ENCODE measurements at regions not wholly inside any gene's neighbourhood (a gene's known extent, or its start where the extent isn't known, plus 50 kb on each side); places are given as distances from the start of the nearest gene placed in this dataset.

- Mint-ChIP-seq H3K4me3 (no peak overlapping the region), H3K36me3 (ENCODE audit: low read depth) (no peaks in the 10 kb centered on the region), H3K4me1 (ENCODE audit: low read depth) (no peaks in the 10 kb centered on the region), H3K27me3 (no peaks in the 10 kb centered on the region), H3K9me3 (no peaks in the 10 kb centered on the region), H3K27ac (no peak overlapping the region)
- ATAC-seq (no peak), DNase-seq (no peak)
- ChIA-PET CTCF (no interaction called here), POLR2A (no interaction called here)
- TF ChIP-seq CTCF (IDR thresholded peaks at IDR 0.05), result no peak
- intact Hi-C loops (cut with micrococcal nuclease), result no loop called here
Observed at GRCh38 chr4:20480165-20480947, 219.9 kb upstream of the PACRGL start.

GRCh38 chr4:20483416-20483815 is 216.8 kb upstream of the PACRGL start:
- Mint-ChIP-seq H3K27ac (no peak overlapping the region), H3K36me3 (ENCODE audit: low read depth) (no peaks in the 10 kb centered on the region), H3K27me3 (no peaks in the 10 kb centered on the region), H3K4me3 (no peak overlapping the region), H3K4me1 (ENCODE audit: low read depth) (no peaks in the 10 kb centered on the region), H3K9me3 (no peaks in the 10 kb centered on the region)
- ChIA-PET CTCF (no interaction called here), POLR2A (no interaction called here)
- TF ChIP-seq CTCF (IDR thresholded peaks at IDR 0.05), result no peak
- DNase-seq, result no peak
- ATAC-seq, result no peak
- intact Hi-C loops (cut with micrococcal nuclease), result no loop called here

- ChIA-PET POLR2A (no interaction called here), CTCF (interaction anchor here (0.6 kb wide), 1 partner anchor 43 kb away, joined by 3 read pairs; no protein-coding TSS in a partner anchor)
- intact Hi-C loops (cut with micrococcal nuclease), result no loop called here
- no peaks in the 10 kb centered on the region for H3K27me3 Mint-ChIP-seq
- H3K27ac Mint-ChIP-seq, result no peak overlapping the region
- no peaks in the 10 kb centered on the region for H3K4me1 Mint-ChIP-seq (ENCODE audit: low read depth)
- no peak for DNase-seq
- ATAC-seq, result no peak
- no peak overlapping the region for H3K4me3 Mint-ChIP-seq
- no peaks in the 10 kb centered on the region for H3K9me3 Mint-ChIP-seq
- no peaks in the 10 kb centered on the region for H3K36me3 Mint-ChIP-seq (ENCODE audit: low read depth)
- no peak for TF ChIP-seq CTCF (IDR thresholded peaks at IDR 0.05)
Observed at GRCh38 chr4:20486433-20486832, 213.8 kb upstream of the PACRGL start.

- POLR2A ChIA-PET, result no interaction called here
- no peaks in the 10 kb centered on the region for H3K9me3 Mint-ChIP-seq
- DNase-seq, result no peak
- CTCF ChIA-PET, result no interaction called here
- no peak for TF ChIP-seq CTCF (IDR thresholded peaks at IDR 0.05)
- no peaks in the 10 kb centered on the region for H3K4me1 Mint-ChIP-seq (ENCODE audit: low read depth)
- intact Hi-C loops (cut with micrococcal nuclease), result no loop called here
- H3K36me3 Mint-ChIP-seq (ENCODE audit: low read depth), result no peaks in the 10 kb centered on the region
- H3K4me3 Mint-ChIP-seq, result no peak overlapping the region
- no peaks in the 10 kb centered on the region for H3K27me3 Mint-ChIP-seq
- no peak overlapping the region for H3K27ac Mint-ChIP-seq
- ATAC-seq, result no peak
Observed at GRCh38 chr4:20487446-20487845, 212.8 kb upstream of the PACRGL start.

GRCh38 chr4:20487852-20488251 is 212.4 kb upstream of the PACRGL start:
- Mint-ChIP-seq H3K9me3 (no peaks in the 10 kb centered on the region), H3K4me3 (no peak overlapping the region), H3K4me1 (ENCODE audit: low read depth) (no peaks in the 10 kb centered on the region), H3K27ac (no peak overlapping the region), H3K36me3 (ENCODE audit: low read depth) (no peaks in the 10 kb centered on the region), H3K27me3 (no peaks in the 10 kb centered on the region)
- CTCF ChIA-PET, result no interaction called here
- intact Hi-C loops (cut with micrococcal nuclease), result no loop called here
- ATAC-seq (no peak), DNase-seq (no peak)
- TF ChIP-seq CTCF (IDR thresholded peaks at IDR 0.05), result no peak
- POLR2A ChIA-PET, result no interaction called here
